ENCODE measurements at regions not wholly inside any gene's neighbourhood (a gene's known extent, or its start where the extent isn't known, plus 50 kb on each side); places are given as distances from the start of the nearest gene placed in this dataset.

- Histone ChIP-seq H3K36me3 (ENCODE audit: control insufficient read depth in 1 of 2, insufficient read depth in 2 of 2, low read length in 2 of 2) (no peaks in the 10 kb centered on the region), H3K4me1 (ENCODE audit: control insufficient read depth in 1 of 2, insufficient read depth in 2 of 2, low read length in 2 of 2) (no peaks in the 10 kb centered on the region), H4K8ac (ENCODE audit: low read depth, low read length) (no peak overlapping the region), H2AFZ (ENCODE audit: insufficient read depth, low read length, poor library complexity) (no peak overlapping the region), H3K4ac (ENCODE audit: low read depth, low read length) (no peak overlapping the region), H2BK120ac (ENCODE audit: insufficient read depth, low read length, poor library complexity) (no peak overlapping the region), H3K27me3 (ENCODE audit: insufficient read depth, low read length) (no peaks in the 10 kb centered on the region), H3K27ac (ENCODE audit: low read depth, low read length) (no peak overlapping the region), H3K18ac (ENCODE audit: low read length) (no peak overlapping the region), H2AK5ac (ENCODE audit: low read length) (no peak overlapping the region), H3K79me2 (ENCODE audit: control insufficient read depth, insufficient read depth, low read length, poor library complexity) (no peaks in the 10 kb centered on the region), H2BK12ac (ENCODE audit: low read length) (no peak overlapping the region), H3K9me3 (ENCODE audit: insufficient read depth, low read depth, low read length) (peaks cover 4% of the 10 kb centered on the region), H4K12ac (ENCODE audit: low read depth, low read length) (no peak overlapping the region), H3K79me1 (ENCODE audit: low read length) (no peaks in the 10 kb centered on the region), H3K23ac (ENCODE audit: low read length) (no peak overlapping the region), H3K4me2 (ENCODE audit: low read length) (no peak overlapping the region), H3K4me3 (ENCODE audit: low read depth, low read length) (peak overlapping the region; percentile 15), H3K14ac (ENCODE audit: low read length) (no peak overlapping the region), H2BK5ac (ENCODE audit: low read depth, low read length, poor library complexity) (no peak overlapping the region), H4K91ac (ENCODE audit: low read depth, low read length) (no peak overlapping the region), H3K9ac (ENCODE audit: low read length) (no peak overlapping the region)
- DNase-seq, result no peak
- WGBS (ENCODE audit: extremely low coverage, insufficient coverage, insufficient read length), result no CpG with 5 or more reads among the region's 3 CpGs
These were observed 358.5 kb downstream of the GADD45G start for GRCh38 chr9:89963280-89963679.

DNA sequence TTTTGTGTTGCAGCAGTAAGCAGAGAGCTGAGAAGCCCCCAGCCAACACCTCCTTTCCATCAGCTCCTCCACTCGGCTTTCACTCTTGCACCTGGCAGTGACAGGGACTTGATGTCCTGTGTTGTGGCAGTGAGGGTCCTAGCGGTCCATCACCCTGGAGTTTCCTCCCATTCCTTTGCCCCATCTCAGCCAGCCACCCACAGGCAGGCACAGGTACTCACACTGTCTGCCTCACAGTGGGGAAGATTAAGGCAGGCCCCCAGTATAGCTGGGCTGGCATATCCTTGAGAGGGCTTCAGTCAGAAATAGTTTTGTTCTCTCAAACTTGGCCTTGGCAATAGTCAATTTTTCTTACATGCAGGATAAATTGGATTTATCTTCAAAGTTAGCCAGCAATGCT, 362.7 kb downstream of the GADD45G start:
- Histone ChIP-seq H3K36me3 (ENCODE audit: control insufficient read depth in 1 of 2, insufficient read depth in 2 of 2, low read length in 2 of 2) (no peaks in the 10 kb centered on the region), H2AK5ac (ENCODE audit: low read length) (no peak overlapping the region), H3K9me3 (ENCODE audit: insufficient read depth, low read depth, low read length) (peaks cover 4% of the 10 kb centered on the region), H4K91ac (ENCODE audit: low read depth, low read length) (no peak overlapping the region), H3K4ac (ENCODE audit: low read depth, low read length) (no peak overlapping the region), H2BK5ac (ENCODE audit: low read depth, low read length, poor library complexity) (no peak overlapping the region), H3K4me1 (ENCODE audit: control insufficient read depth in 1 of 2, insufficient read depth in 2 of 2, low read length in 2 of 2) (no peaks in the 10 kb centered on the region), H4K12ac (ENCODE audit: low read depth, low read length) (no peak overlapping the region), H3K9ac (ENCODE audit: low read length) (no peak overlapping the region), H3K27ac (ENCODE audit: low read depth, low read length) (no peak overlapping the region), H3K27me3 (ENCODE audit: insufficient read depth, low read length) (no peaks in the 10 kb centered on the region), H3K23ac (ENCODE audit: low read length) (no peak overlapping the region), H4K8ac (ENCODE audit: low read depth, low read length) (no peak overlapping the region), H3K79me2 (ENCODE audit: control insufficient read depth, insufficient read depth, low read length, poor library complexity) (no peaks in the 10 kb centered on the region), H3K14ac (ENCODE audit: low read length) (no peak overlapping the region), H3K4me3 (ENCODE audit: low read depth, low read length) (no peak overlapping the region), H2AFZ (ENCODE audit: insufficient read depth, low read length, poor library complexity) (no peak overlapping the region), H3K79me1 (ENCODE audit: low read length) (no peaks in the 10 kb centered on the region), H2BK120ac (ENCODE audit: insufficient read depth, low read length, poor library complexity) (no peak overlapping the region), H2BK12ac (ENCODE audit: low read length) (no peak overlapping the region), H3K4me2 (ENCODE audit: low read length) (no peak overlapping the region), H3K18ac (ENCODE audit: low read length) (no peak overlapping the region)
- no peak for DNase-seq
- WGBS (ENCODE audit: extremely low coverage, insufficient coverage, insufficient read length), result no CpG with 5 or more reads among the region's 2 CpGs

GRCh38 chr9:89969156-89969675, 364.4 kb downstream of the GADD45G start:
- Histone ChIP-seq H3K4ac (ENCODE audit: low read depth, low read length) (no peak overlapping the region), H3K27me3 (ENCODE audit: insufficient read depth, low read length) (no peaks in the 10 kb centered on the region), H3K79me2 (ENCODE audit: control insufficient read depth, insufficient read depth, low read length, poor library complexity) (no peaks in the 10 kb centered on the region), H3K23ac (ENCODE audit: low read length) (no peak overlapping the region), H3K4me3 (ENCODE audit: low read depth, low read length) (no peak overlapping the region), H2BK120ac (ENCODE audit: insufficient read depth, low read length, poor library complexity) (no peak overlapping the region), H4K12ac (ENCODE audit: low read depth, low read length) (no peak overlapping the region), H3K79me1 (ENCODE audit: low read length) (no peaks in the 10 kb centered on the region), H3K4me2 (ENCODE audit: low read length) (no peak overlapping the region), H3K4me1 (ENCODE audit: control insufficient read depth in 1 of 2, insufficient read depth in 2 of 2, low read length in 2 of 2) (no peaks in the 10 kb centered on the region), H2BK12ac (ENCODE audit: low read length) (no peak overlapping the region), H3K14ac (ENCODE audit: low read length) (no peak overlapping the region), H3K36me3 (ENCODE audit: control insufficient read depth in 1 of 2, insufficient read depth in 2 of 2, low read length in 2 of 2) (no peaks in the 10 kb centered on the region), H2AFZ (ENCODE audit: insufficient read depth, low read length, poor library complexity) (no peak overlapping the region), H2BK5ac (ENCODE audit: low read depth, low read length, poor library complexity) (no peak overlapping the region), H2AK5ac (ENCODE audit: low read length) (no peak overlapping the region), H3K18ac (ENCODE audit: low read length) (no peak overlapping the region), H3K27ac (ENCODE audit: low read depth, low read length) (no peak overlapping the region), H3K9ac (ENCODE audit: low read length) (no peak overlapping the region), H4K8ac (ENCODE audit: low read depth, low read length) (no peak overlapping the region), H4K91ac (ENCODE audit: low read depth, low read length) (no peak overlapping the region), H3K9me3 (ENCODE audit: insufficient read depth, low read depth, low read length) (peaks cover 2% of the 10 kb centered on the region)
- WGBS (ENCODE audit: extremely low coverage, insufficient coverage, insufficient read length), result no CpG with 5 or more reads among the region's 3 CpGs
- DNase-seq, result no peak

GRCh38 chr9:89969881-89970639, 365.2 kb downstream of the GADD45G start:
- no peak for DNase-seq
- H4K91ac ChIP-seq (ENCODE audit: low read depth, low read length), result no peak overlapping the region
- no peak overlapping the region for H3K4ac ChIP-seq (ENCODE audit: low read depth, low read length)
- no peak overlapping the region for H2BK5ac ChIP-seq (ENCODE audit: low read depth, low read length, poor library complexity)
- no peak overlapping the region for H3K14ac ChIP-seq (ENCODE audit: low read length)
- no peak overlapping the region for H3K18ac ChIP-seq (ENCODE audit: low read length)
- WGBS (ENCODE audit: extremely low coverage, insufficient coverage, insufficient read length), result no CpG with 5 or more reads among the region's 11 CpGs
- no peak overlapping the region for H3K23ac ChIP-seq (ENCODE audit: low read length)
- peaks cover 2% of the 10 kb centered on the region for H3K9me3 ChIP-seq (ENCODE audit: insufficient read depth, low read depth, low read length)
- no peak overlapping the region for H2BK120ac ChIP-seq (ENCODE audit: insufficient read depth, low read length, poor library complexity)
- H3K4me1 ChIP-seq (ENCODE audit: control insufficient read depth in 1 of 2, insufficient read depth in 2 of 2, low read length in 2 of 2), result no peaks in the 10 kb centered on the region
- H3K27me3 ChIP-seq (ENCODE audit: insufficient read depth, low read length), result no peaks in the 10 kb centered on the region
- no peak overlapping the region for H2AK5ac ChIP-seq (ENCODE audit: low read length)
- no peak overlapping the region for H2BK12ac ChIP-seq (ENCODE audit: low read length)
- no peak overlapping the region for H4K8ac ChIP-seq (ENCODE audit: low read depth, low read length)
- H3K79me1 ChIP-seq (ENCODE audit: low read length), result no peaks in the 10 kb centered on the region
- no peak overlapping the region for H3K4me3 ChIP-seq (ENCODE audit: low read depth, low read length)
- H3K9ac ChIP-seq (ENCODE audit: low read length), result no peak overlapping the region
- H3K27ac ChIP-seq (ENCODE audit: low read depth, low read length), result no peak overlapping the region
- H4K12ac ChIP-seq (ENCODE audit: low read depth, low read length), result no peak overlapping the region
- no peak overlapping the region for H2AFZ ChIP-seq (ENCODE audit: insufficient read depth, low read length, poor library complexity)
- no peaks in the 10 kb centered on the region for H3K79me2 ChIP-seq (ENCODE audit: control insufficient read depth, insufficient read depth, low read length, poor library complexity)
- H3K36me3 ChIP-seq (ENCODE audit: control insufficient read depth in 1 of 2, insufficient read depth in 2 of 2, low read length in 2 of 2), result no peaks in the 10 kb centered on the region
- no peak overlapping the region for H3K4me2 ChIP-seq (ENCODE audit: low read length)
